ENCODE measurements at regions not wholly inside any gene's neighbourhood (a gene's known extent, or its start where the extent isn't known, plus 50 kb on each side); places are given as distances from the start of the nearest gene placed in this dataset.

- DNase-seq (no peak), ATAC-seq (peak; percentile 26)
- intact Hi-C loops (cut with micrococcal nuclease), result no loop called here
Observed at GRCh38 chr18:22335731-22336198, 82.0 kb downstream of the CTAGE1 start.

GRCh38 chr18:22334567-22334966 lies 83.1 kb downstream of the CTAGE1 start:
- ATAC-seq (no peak), DNase-seq (no peak)
- intact Hi-C loops (cut with micrococcal nuclease), result no loop called here

GRCh38 chr18:22332590-22332989 lies 85.1 kb downstream of the CTAGE1 start:
- DNase-seq, result no peak
- no peak for ATAC-seq
- intact Hi-C loops (cut with micrococcal nuclease), result no loop called here

GRCh38 chr18:22330508-22330907 lies 87.2 kb downstream of the CTAGE1 start:
- DNase-seq, result no peak
- ATAC-seq, result no peak
- intact Hi-C loops (cut with micrococcal nuclease), result no loop called here

GRCh38 chr18:22325396-22325795 lies 92.3 kb downstream of the CTAGE1 start:
- ATAC-seq, result no peak
- intact Hi-C loops (cut with micrococcal nuclease), result no loop called here

GRCh38 chr18:22324191-22325131 lies 93.3 kb downstream of the CTAGE1 start:
- DNase-seq, result peak; percentile 87
- intact Hi-C loops (cut with micrococcal nuclease), result no loop called here
- peak; percentile 91 for ATAC-seq

More at GRCh38 chr18:22325396-22325795, 92.3 kb downstream of the CTAGE1 start:
- no peak for DNase-seq

- ATAC-seq (peak; percentile 49), DNase-seq (peak; percentile 49)
- intact Hi-C loops (cut with micrococcal nuclease), result no loop called here
Observed at GRCh38 chr18:22322243-22322691, 95.4 kb downstream of the CTAGE1 start.

- intact Hi-C loops (cut with micrococcal nuclease), result no loop called here
- no peak for ATAC-seq
- DNase-seq, result no peak
Observed at GRCh38 chr18:22320771-22321170, 96.9 kb downstream of the CTAGE1 start.

GRCh38 chr18:22320155-22320554 lies 97.6 kb downstream of the CTAGE1 start:
- ATAC-seq, result no peak
- intact Hi-C loops (cut with micrococcal nuclease), result no loop called here
- no peak for DNase-seq

- no peak for DNase-seq
- ATAC-seq, result peak; percentile 41
- intact Hi-C loops (cut with micrococcal nuclease), result no loop called here
Observed at GRCh38 chr18:22318745-22319407, 98.8 kb downstream of the CTAGE1 start.

- no peak for DNase-seq
- peak; percentile 49 for ATAC-seq
- intact Hi-C loops (cut with micrococcal nuclease), result no loop called here
Observed at GRCh38 chr18:22314420-22314819, 103.3 kb downstream of the CTAGE1 start.

GRCh38 chr18:22314001-22314400 lies 103.7 kb downstream of the CTAGE1 start:
- ATAC-seq, result peak; percentile 32
- intact Hi-C loops (cut with micrococcal nuclease), result no loop called here
- no peak for DNase-seq

- no peak for ATAC-seq
Observed at GRCh38 chr18:22311301-22311700, 106.4 kb downstream of the CTAGE1 start.

GRCh38 chr18:22309191-22309590 lies 108.5 kb downstream of the CTAGE1 start:
- ATAC-seq (no peak), DNase-seq (no peak)
- intact Hi-C loops (cut with micrococcal nuclease), result no loop called here

More at GRCh38 chr18:22311301-22311700, 106.4 kb downstream of the CTAGE1 start:
- DNase-seq, result no peak
- intact Hi-C loops (cut with micrococcal nuclease), result no loop called here

GRCh38 chr18:22307528-22307927 lies 110.2 kb downstream of the CTAGE1 start:
- intact Hi-C loops (cut with micrococcal nuclease), result no loop called here
- DNase-seq, result no peak

GRCh38 chr18:22303927-22304326 lies 113.8 kb downstream of the CTAGE1 start:
- ATAC-seq, result no peak
- no peak for DNase-seq
- intact Hi-C loops (cut with micrococcal nuclease), result no loop called here

More at GRCh38 chr18:22307528-22307927, 110.2 kb downstream of the CTAGE1 start:
- ATAC-seq, result no peak

- DNase-seq (no peak), ATAC-seq (peak; percentile 22)
- intact Hi-C loops (cut with micrococcal nuclease), result no loop called here
Observed at GRCh38 chr18:22302144-22302543, 115.6 kb downstream of the CTAGE1 start.

- ATAC-seq, result no peak
- intact Hi-C loops (cut with micrococcal nuclease), result no loop called here
Observed at GRCh38 chr18:22300665-22301636, 116.8 kb downstream of the CTAGE1 start.

GRCh38 chr18:22297008-22297407 lies 120.7 kb downstream of the CTAGE1 start:
- ATAC-seq, result no peak
- no peak for DNase-seq
- intact Hi-C loops (cut with micrococcal nuclease), result no loop called here

More at GRCh38 chr18:22300665-22301636, 116.8 kb downstream of the CTAGE1 start:
- DNase-seq, result no peak
